HG03280 (cell line): ENCODE measurements at regions not wholly inside any gene's neighbourhood (a gene's known extent, or its start where the extent isn't known, plus 50 kb on each side); places are given as distances from the start of the nearest gene placed in this dataset.
"Not testable (repeated sequence)": the region's sequence is repeated elsewhere in the genome, so short reads cannot be mapped to it uniquely, and the experiment has no call there.

Source experiments
- ATAC-seq: cut with Tn5 transposase; IDR thresholded peaks from one replicate; pipeline ENCODE4 v1.9.1; 2021; ENCODE audit warnings: mild to moderate bottlenecking, moderate library complexity; ENCODE audit not compliant: unreplicated experiment

- ATAC-seq, result no peak
Observed at GRCh38 chr11:129631201-129631600, 184.4 kb upstream of the TMEM45B start.

GRCh38 chr11:129636926-129637325 lies 178.7 kb upstream of the TMEM45B start:
- no peak for ATAC-seq

DNA sequence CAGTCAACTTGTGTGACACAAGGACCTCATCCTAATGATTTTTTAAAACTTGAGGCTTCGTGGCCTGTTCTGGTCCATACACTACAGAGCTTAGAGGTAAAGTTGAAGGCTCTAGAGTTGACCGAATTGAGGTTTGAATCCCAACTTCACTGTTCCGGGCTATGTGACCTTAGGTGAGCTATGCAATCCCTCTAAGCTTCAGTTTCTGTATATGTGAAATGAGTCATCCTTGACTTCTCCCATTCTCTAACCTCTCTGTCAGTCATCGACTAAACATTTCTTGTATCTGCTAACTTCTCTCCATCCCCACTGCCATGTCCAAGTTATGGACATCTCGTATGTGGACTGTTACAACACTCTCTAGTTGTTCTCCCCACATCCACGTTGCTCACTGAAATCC lies 178.2 kb upstream of the TMEM45B start:
- no peak for ATAC-seq

GRCh38 chr11:129637983-129638776 lies 177.5 kb upstream of the TMEM45B start:
- ATAC-seq, result no peak

DNA sequence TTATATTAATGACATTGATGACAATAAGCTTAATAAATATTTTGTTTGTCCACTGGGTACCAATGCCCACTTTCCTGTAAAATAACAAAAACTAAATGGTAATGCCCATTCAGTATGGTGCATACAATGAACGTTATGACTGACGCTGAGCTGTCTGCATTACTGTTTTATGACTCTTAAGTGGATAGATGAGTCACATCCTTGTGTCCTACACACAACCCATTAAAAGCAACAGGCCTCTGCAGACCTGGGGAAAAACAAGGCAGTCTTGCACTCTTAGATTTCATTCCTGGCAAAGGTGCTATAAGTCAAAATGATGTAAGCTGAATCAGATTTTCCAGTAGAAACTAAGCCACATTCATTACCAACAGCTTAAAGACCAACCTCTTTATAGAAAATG lies 176.3 kb upstream of the TMEM45B start:
- no peak for ATAC-seq

DNA sequence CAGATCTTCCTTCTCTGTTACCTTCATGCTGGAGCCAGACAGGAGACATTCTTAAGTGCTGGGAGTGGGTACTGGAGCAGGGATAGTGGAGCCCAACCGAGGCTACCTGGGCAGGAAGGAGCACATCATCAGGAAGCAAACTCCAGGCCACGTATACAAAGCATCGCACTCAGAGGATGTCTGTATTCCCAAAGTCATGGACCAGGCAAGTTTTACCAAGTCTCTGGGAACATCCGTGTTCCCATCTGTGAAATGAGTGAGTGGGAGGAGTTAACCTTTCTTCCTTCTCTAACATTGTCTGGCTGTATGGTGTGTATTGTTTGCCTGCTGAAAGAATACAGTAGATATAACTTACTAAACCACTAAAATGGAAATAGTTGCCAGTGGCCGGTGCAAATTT lies 175.0 kb upstream of the TMEM45B start:
- no peak for ATAC-seq

GRCh38 chr11:129643031-129643721 lies 172.5 kb upstream of the TMEM45B start:
- ATAC-seq, result no peak

- ATAC-seq, result no peak
Observed at GRCh38 chr11:129644326-129644725, 171.3 kb upstream of the TMEM45B start.

- ATAC-seq, result no peak
Observed at GRCh38 chr11:129645943-129646342, 169.7 kb upstream of the TMEM45B start.

GRCh38 chr11:129650044-129650443 lies 165.6 kb upstream of the TMEM45B start:
- not testable (repeated sequence) for ATAC-seq

GRCh38 chr11:129652835-129653234 lies 162.8 kb upstream of the TMEM45B start:
- no peak for ATAC-seq

DNA sequence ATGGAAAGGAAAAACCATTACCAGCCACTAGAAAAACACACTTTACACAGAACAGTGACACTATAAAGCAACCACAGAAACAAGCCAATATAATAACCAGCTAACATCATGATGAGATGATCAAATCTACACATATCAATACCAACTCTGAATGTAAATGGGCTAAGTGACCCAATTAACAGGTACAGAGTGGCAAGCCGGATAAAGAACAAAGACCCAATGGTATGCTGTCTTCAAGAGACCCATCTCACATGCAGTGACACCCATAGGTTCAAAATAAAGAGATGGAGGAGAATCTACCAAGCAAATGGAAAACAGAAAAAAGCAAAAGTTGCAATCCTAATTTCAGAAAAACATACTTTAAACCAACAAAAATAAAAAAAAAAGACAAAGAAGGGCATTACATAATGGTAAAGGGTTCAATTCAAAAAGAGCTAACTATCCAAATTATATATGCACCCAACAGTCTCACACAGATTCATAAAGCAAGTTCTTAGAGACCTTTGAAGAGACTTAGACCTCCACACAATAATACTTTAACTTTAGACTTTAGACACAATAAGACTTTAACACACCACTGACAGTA lies 160.3 kb upstream of the TMEM45B start:
- ATAC-seq, result no peak

- no peak for ATAC-seq
Observed at GRCh38 chr11:129657866-129658525, 157.7 kb upstream of the TMEM45B start.

DNA sequence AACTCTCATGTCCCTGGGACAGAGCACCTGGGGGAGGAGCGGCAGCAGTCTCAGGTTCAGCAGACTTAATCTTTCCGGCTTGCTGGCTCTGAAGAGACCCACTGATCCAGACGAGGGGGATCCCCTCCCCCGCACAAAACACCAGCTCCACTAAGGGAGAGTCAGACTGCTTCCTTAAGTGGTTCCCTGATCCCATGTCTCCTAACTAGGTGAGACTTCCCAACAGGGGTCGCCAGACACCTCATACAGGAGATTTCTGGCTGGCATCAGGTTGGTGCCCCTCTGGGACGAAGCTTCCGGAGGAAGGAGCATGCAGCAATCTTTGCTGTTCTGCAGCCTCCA lies 157.2 kb upstream of the TMEM45B start:
- no peak for ATAC-seq

DNA sequence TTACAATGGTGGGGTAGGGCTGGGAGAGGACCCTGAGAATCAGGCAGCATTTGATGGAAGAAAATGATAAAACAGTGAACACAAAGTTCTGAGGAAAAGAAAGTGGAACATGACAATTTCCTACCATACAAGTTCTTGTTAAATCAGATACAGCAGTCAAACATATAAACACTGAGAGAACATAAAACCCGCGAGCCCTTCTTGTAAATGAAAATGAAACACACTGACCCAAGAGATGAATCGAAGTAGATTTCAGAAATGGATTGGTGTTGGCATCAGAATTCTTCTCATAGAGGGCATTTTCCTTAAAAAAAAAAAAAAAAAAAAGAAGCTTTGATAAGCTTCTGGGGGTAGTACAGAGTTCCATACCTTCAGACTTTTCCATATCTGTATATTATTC lies 134.7 kb upstream of the TMEM45B start:
- ATAC-seq, result no peak

DNA sequence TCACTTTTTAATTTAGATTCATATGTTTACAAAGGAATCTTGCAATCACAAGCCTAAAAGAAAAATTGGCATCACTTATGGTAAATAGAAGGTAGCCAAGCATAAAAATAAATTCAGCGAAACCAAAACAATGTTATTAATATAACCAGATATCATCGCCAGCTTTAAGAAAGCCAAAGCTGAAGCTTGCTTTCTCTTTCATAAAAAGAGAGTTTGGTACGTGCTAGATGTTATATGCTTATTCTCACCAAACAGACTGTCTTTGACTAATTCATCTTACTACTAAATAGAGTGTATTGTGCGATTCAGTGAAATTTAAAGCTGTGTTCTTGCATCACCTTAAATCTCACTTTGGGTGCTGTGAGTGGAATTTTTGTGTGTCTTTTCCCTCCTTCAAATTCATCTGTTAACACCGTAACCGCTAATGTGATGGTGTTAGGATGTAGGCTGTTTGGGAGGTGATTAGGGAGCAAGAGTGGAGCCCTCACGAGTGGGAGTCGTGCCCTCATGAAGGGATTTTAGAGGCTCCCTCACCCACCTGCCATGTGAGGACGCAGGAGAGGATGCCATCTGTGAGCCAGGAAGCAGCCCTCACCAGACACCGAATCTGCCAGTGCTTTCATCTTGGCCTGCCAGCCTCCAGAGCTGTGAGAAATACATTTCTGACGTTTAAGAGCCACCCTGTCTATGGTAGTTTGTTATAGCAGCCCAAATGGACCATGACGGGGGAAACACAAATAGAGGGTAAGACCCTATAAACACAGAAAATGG lies 134.1 kb upstream of the TMEM45B start:
- ATAC-seq, result no peak

DNA sequence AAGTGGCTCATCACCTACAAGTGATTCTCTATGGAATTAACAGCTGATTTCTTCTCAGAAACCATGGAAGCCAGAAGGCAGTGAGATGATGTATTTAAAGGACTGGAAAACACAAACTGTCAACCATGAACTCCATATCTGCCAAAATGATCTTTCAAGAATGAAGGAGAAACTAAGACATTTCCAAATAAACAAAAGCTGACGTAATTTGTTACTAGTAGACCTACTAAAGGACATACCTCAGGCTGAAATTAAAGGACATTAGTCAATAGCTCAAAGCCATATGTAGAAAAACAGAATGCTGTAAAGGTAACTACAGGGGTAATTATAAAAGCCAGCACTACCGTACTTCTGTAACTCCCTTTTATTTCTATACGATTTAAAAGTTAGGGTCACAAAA lies 129.4 kb upstream of the TMEM45B start:
- ATAC-seq, result no peak

GRCh38 chr11:129691142-129691541 lies 124.5 kb upstream of the TMEM45B start:
- ATAC-seq, result no peak

DNA sequence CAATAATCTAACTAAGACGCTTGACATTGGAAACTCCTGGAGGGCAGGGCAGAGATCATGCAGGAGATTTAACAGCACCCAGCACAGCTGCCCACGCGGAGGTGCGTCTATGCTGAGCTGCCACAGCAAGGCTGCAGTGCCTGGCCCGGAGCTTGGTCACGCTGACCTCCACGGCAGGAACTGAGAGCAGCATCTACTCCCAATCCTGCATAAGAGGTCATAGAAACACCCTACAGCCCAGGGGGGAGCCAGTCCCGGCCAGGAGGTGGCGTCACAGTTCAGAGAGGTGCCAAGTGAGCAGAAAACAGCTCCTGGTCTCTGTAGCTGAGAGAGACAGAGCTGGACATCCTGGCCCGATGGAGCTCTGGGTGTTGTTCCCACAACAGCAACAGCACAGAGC lies 121.1 kb upstream of the TMEM45B start:
- no peak for ATAC-seq

DNA sequence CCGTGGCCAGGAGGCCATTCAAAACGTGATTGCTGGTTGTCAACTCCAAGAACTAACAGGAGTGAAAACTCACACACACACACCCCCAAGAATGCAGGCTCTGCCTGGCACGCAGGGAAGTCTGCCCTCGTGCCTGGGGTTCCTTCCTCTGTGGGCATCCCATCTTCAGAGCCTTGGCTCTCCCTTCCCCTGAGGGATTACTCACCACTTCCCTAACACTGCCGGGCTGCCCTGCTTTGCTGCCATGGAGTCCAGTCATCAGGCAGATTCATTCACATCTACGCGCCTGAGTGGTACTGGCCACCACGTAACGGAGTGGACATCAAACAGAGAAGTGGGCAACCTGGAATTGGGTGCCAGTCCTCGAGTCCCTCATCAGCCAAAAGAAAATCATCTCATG lies 120.7 kb upstream of the TMEM45B start:
- ATAC-seq, result no peak
